H9 (cell line): ENCODE measurements at regions not wholly inside any gene's neighbourhood (a gene's known extent, or its start where the extent isn't known, plus 50 kb on each side); places are given as distances from the start of the nearest gene placed in this dataset.

ENCODE experiments used
- DNase-seq: peaks from one replicate; pipeline ENCODE4 v3.0.0-alpha.2; 2017
- H2AFZ ChIP-seq: one replicate; pipeline ENCODE4 v1.6.1; 2013; ENCODE audit warnings: mild to moderate bottlenecking, low read length, control low read depth, moderate library complexity
- H2AK5ac ChIP-seq: 2 replicates; pipeline ENCODE4 v1.6.1; 2013; ENCODE audit warnings: low read length, control low read depth, mixed read lengths; ENCODE audit not compliant: insufficient read length
- H2BK120ac ChIP-seq: one replicate; pipeline ENCODE4 v1.6.1; 2013; ENCODE audit warnings: low read depth, mild to moderate bottlenecking, low read length, control low read depth, inconsistent platforms; ENCODE audit not compliant: poor library complexity, severe bottlenecking
- H2BK12ac ChIP-seq: 2 replicates; pipeline ENCODE4 v1.6.1; 2013; ENCODE audit warnings: low read length, control low read depth, mixed read lengths, low read depth; ENCODE audit not compliant: insufficient read length
- H2BK15ac ChIP-seq: 2 replicates; pipeline ENCODE4 v1.6.1; 2013; ENCODE audit warnings: low read depth, low read length, control low read depth
- H2BK20ac ChIP-seq: one replicate; pipeline ENCODE4 v1.6.1; 2013; ENCODE audit warnings: low read depth, mild to moderate bottlenecking, low read length, control low read depth, inconsistent platforms; ENCODE audit not compliant: poor library complexity, severe bottlenecking
- H2BK5ac ChIP-seq: 2 replicates; pipeline ENCODE4 v1.6.1; 2013; ENCODE audit warnings: low read length, control low read depth, mixed read lengths; ENCODE audit not compliant: insufficient read length
- H3K14ac ChIP-seq: 2 replicates; pipeline ENCODE4 v1.6.1; 2013; ENCODE audit warnings: low read length, control low read depth; ENCODE audit not compliant: insufficient read depth
- H3K18ac ChIP-seq: 2 replicates; pipeline ENCODE4 v1.6.1; 2013; ENCODE audit warnings: low read depth, mild to moderate bottlenecking, mixed read lengths, low read length, control low read depth; ENCODE audit not compliant: insufficient read length
- H3K23ac ChIP-seq: 2 replicates; pipeline ENCODE4 v1.6.1; 2013; ENCODE audit warnings: low read length, control low read depth, mixed read lengths, low read depth; ENCODE audit not compliant: insufficient read length
- H3K23me2 ChIP-seq: 2 replicates; pipeline ENCODE4 v1.6.1; 2013; ENCODE audit warnings: low read depth, mild to moderate bottlenecking, mixed read lengths, low read length, control low read depth; ENCODE audit not compliant: insufficient read length, poor library complexity, severe bottlenecking
- H3K27ac ChIP-seq: 2 replicates; pipeline ENCODE4 v1.5.1; 2013; ENCODE audit warnings: low read length, control low read depth, mixed read lengths, low read depth; ENCODE audit not compliant: insufficient read length
- H3K27me3 ChIP-seq: 2 replicates; pipeline ENCODE4 v1.6.1; 2013; ENCODE audit warnings: low read length, control low read depth, inconsistent platforms; ENCODE audit not compliant: insufficient read depth
- H3K4ac ChIP-seq: 2 replicates; pipeline ENCODE4 v1.6.1; 2013; ENCODE audit warnings: low read depth, mild to moderate bottlenecking, control low read depth, inconsistent platforms, low read length, moderate library complexity
- H3K4me1 ChIP-seq: 2 replicates; pipeline ENCODE4 v1.6.1; 2013; ENCODE audit warnings: low read length, control low read depth, inconsistent platforms; ENCODE audit not compliant: insufficient read depth
- H3K4me2 ChIP-seq: 2 replicates; pipeline ENCODE4 v1.6.1; 2013; ENCODE audit warnings: low read length, control low read depth, mixed read lengths; ENCODE audit not compliant: insufficient read length, insufficient read depth
- H3K56ac ChIP-seq: 2 replicates; pipeline ENCODE4 v1.6.1; 2013; ENCODE audit warnings: low read depth, mild to moderate bottlenecking, mixed read lengths, low read length, control low read depth; ENCODE audit not compliant: insufficient read length
- H3K79me1 ChIP-seq: 2 replicates; pipeline ENCODE4 v1.6.1; 2013; ENCODE audit warnings: low read depth, mild to moderate bottlenecking, moderate library complexity, low read length, control low read depth, inconsistent platforms; ENCODE audit not compliant: insufficient read depth, poor library complexity, severe bottlenecking
- H3K79me2 ChIP-seq: 2 replicates; pipeline ENCODE4 v1.6.1; 2013; ENCODE audit warnings: low read length, control low read depth, inconsistent platforms; ENCODE audit not compliant: insufficient read depth
- H3K9ac ChIP-seq: 2 replicates; pipeline ENCODE4 v1.6.1; 2013; ENCODE audit warnings: low read length, control low read depth, mixed read lengths; ENCODE audit not compliant: insufficient read length; ENCODE audit errors: extremely low read depth
- H3K9me3 ChIP-seq: one replicate; pipeline ENCODE4 v1.6.1; 2013; ENCODE audit warnings: low read depth, low read length, inconsistent platforms; ENCODE audit not compliant: control insufficient read depth
- H3T11ph ChIP-seq: one replicate; pipeline ENCODE4 v1.6.1; 2013; ENCODE audit warnings: mild to moderate bottlenecking, low read length, control low read depth, inconsistent platforms
- H4K20me1 ChIP-seq: one replicate; pipeline ENCODE4 v1.6.1; 2013; ENCODE audit not compliant: control insufficient read depth, insufficient read length, insufficient read depth
- H4K5ac ChIP-seq: 2 replicates; pipeline ENCODE4 v1.6.1; 2013; ENCODE audit warnings: low read depth, mild to moderate bottlenecking, mixed read lengths, low read length, control low read depth; ENCODE audit not compliant: insufficient read length
- H4K8ac ChIP-seq: replicated peaks from 2 replicates; pipeline ENCODE4 v1.6.1; 2013; ENCODE audit warnings: low read length, control low read depth, mixed read lengths, low read depth; ENCODE audit not compliant: insufficient read length
- H4K91ac ChIP-seq: 2 replicates; pipeline ENCODE4 v1.6.1; 2013; ENCODE audit warnings: low read depth, mild to moderate bottlenecking, moderate library complexity, mixed read lengths, low read length, control low read depth; ENCODE audit not compliant: insufficient read length
- H3K27ac Mint-ChIP-seq, 3 experiments: 2 replicates in 2 of 3; 3 replicates in 1 of 3; pipeline ENCODE4 v1.8.0; 2020 to 2021; ENCODE audit warnings: mixed read lengths in 3 of 3, mild to moderate bottlenecking in 1 of 3, moderate library complexity in 1 of 3
- H3K27me3 Mint-ChIP-seq: 2 replicates; pipeline ENCODE4 v1.8.0; 2021; ENCODE audit warnings: low read depth, mild to moderate bottlenecking, moderate library complexity, mixed read lengths
- H3K36me3 Mint-ChIP-seq, 3 experiments: 2 replicates in 2 of 3; 3 replicates in 1 of 3; pipeline ENCODE4 v1.8.0; 2020 to 2021; ENCODE audit warnings: low read depth in 3 of 3, mixed read lengths in 3 of 3; ENCODE audit not compliant: insufficient read depth in 1 of 3
- H3K4me1 Mint-ChIP-seq, 2 experiments: 2 replicates each; pipeline ENCODE4 v1.8.0; 2020; ENCODE audit warnings: mixed read lengths in 2 of 2
- H3K4me3 Mint-ChIP-seq, 2 experiments: 2 replicates in 1 of 2; 3 replicates in 1 of 2; pipeline ENCODE4 v1.8.0; 2020 to 2021; ENCODE audit warnings: mild to moderate bottlenecking in 2 of 2, mixed read lengths in 2 of 2, moderate library complexity in 1 of 2
- H3K9me3 Mint-ChIP-seq, 2 experiments: 2 replicates in 1 of 2; 3 replicates in 1 of 2; pipeline ENCODE4 v1.8.0; 2020; ENCODE audit warnings: mild to moderate bottlenecking in 2 of 2, mixed read lengths in 2 of 2, moderate library complexity in 1 of 2
- WGBS: extraction: QIAGEN DNeasy Blood & Tissue Kit; methylation state at CpG from one replicate; pipeline ENCODE4 v1.1.7; 2013; ENCODE audit warnings: missing lambda C conversion rate, low lambda C conversion rate, mixed read lengths; ENCODE audit not compliant: insufficient read length; ENCODE audit errors: extremely low coverage; 5-methylcytosine and 5-hydroxymethylcytosine counted together
- TF ChIP-seq, protein P1 (sequence below): fragments of 200-600 bp; sonication (generic); conservative IDR thresholded peaks from 3 replicates; pipeline ENCODE4 v1.8.0; 2021; ENCODE audit warnings: antibody characterized with exemption, mild to moderate bottlenecking

DNA sequence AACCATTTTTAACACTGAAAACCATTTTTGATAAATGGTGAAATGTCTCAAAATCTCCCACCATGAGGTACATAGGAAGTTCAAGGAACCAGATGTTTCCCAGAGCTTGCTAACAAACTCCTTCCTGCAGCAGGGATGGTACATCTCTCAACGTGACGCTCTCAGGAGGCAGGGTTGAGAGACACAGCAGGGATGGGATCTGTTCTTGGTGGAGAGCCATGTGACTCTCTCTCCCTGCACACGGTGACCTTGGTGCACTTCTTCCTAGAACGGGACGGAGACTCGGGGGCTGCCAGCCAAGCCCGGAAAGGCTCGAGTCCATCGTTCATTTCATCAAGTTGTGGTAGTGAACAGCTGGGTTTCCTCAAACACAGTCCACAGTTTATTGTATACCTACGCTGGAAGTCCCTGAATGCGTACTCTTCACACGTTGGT is 94.2 kb downstream of the FAM50B start:
- Histone ChIP-seq H2BK15ac (no peak overlapping the region), H2AFZ (no peak overlapping the region)
- TF ChIP-seq, protein P1, sequence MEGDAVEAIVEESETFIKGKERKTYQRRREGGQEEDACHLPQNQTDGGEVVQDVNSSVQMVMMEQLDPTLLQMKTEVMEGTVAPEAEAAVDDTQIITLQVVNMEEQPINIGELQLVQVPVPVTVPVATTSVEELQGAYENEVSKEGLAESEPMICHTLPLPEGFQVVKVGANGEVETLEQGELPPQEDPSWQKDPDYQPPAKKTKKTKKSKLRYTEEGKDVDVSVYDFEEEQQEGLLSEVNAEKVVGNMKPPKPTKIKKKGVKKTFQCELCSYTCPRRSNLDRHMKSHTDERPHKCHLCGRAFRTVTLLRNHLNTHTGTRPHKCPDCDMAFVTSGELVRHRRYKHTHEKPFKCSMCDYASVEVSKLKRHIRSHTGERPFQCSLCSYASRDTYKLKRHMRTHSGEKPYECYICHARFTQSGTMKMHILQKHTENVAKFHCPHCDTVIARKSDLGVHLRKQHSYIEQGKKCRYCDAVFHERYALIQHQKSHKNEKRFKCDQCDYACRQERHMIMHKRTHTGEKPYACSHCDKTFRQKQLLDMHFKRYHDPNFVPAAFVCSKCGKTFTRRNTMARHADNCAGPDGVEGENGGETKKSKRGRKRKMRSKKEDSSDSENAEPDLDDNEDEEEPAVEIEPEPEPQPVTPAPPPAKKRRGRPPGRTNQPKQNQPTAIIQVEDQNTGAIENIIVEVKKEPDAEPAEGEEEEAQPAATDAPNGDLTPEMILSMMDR, result no peak

More for the DNA sequence above, 94.2 kb downstream of the FAM50B start:
- no peaks in the 10 kb centered on the region for H3K79me2 ChIP-seq
- no peak overlapping the region for H3K9ac ChIP-seq
- no peaks in the 10 kb centered on the region for H3K79me1 ChIP-seq
- no peak overlapping the region for H2BK12ac ChIP-seq
- no peak overlapping the region for H3K56ac ChIP-seq
- no peaks in the 10 kb centered on the region for H3K9me3 ChIP-seq
- H2AK5ac ChIP-seq, result no peak overlapping the region
- H3K9me3 Mint-ChIP-seq, result no peaks in the 10 kb centered on the region
- DNase-seq, result no peak
- no peak overlapping the region for H3K4me2 ChIP-seq
- no peak overlapping the region for H3K27ac Mint-ChIP-seq
- H2BK5ac ChIP-seq, result no peak overlapping the region
- no CpG with 5 or more reads among the region's 12 CpGs for WGBS
- H3K27me3 ChIP-seq, result no peaks in the 10 kb centered on the region
- peaks cover 6% of the 10 kb centered on the region for H3K27me3 Mint-ChIP-seq
- H3K23ac ChIP-seq, result no peak overlapping the region
- H4K5ac ChIP-seq, result no peak overlapping the region
- H4K8ac ChIP-seq, result no peak overlapping the region
- H3K14ac ChIP-seq, result no peak overlapping the region
- H3K4me3 Mint-ChIP-seq, result no peak overlapping the region
- H4K20me1 ChIP-seq, result no peaks in the 10 kb centered on the region
- H3K27ac ChIP-seq, result no peak overlapping the region
- H3T11ph ChIP-seq, result no peak overlapping the region
- H3K4me1 ChIP-seq, result no peaks in the 10 kb centered on the region
- H3K18ac ChIP-seq, result no peak overlapping the region
- no peak overlapping the region for H3K4ac ChIP-seq
- H3K4me1 Mint-ChIP-seq, result peaks cover 17 to 25% of the 10 kb centered on the region in 2 experiments
- H4K91ac ChIP-seq, result no peak overlapping the region
- no peaks in the 10 kb centered on the region for H3K23me2 ChIP-seq
- no peak overlapping the region for H2BK120ac ChIP-seq
- H3K36me3 Mint-ChIP-seq, result no peaks in the 10 kb centered on the region
- H2BK20ac ChIP-seq, result no peak overlapping the region
